ENCODE measurements at regions not wholly inside any gene's neighbourhood (a gene's known extent, or its start where the extent isn't known, plus 50 kb on each side); places are given as distances from the start of the nearest gene placed in this dataset.

DNA sequence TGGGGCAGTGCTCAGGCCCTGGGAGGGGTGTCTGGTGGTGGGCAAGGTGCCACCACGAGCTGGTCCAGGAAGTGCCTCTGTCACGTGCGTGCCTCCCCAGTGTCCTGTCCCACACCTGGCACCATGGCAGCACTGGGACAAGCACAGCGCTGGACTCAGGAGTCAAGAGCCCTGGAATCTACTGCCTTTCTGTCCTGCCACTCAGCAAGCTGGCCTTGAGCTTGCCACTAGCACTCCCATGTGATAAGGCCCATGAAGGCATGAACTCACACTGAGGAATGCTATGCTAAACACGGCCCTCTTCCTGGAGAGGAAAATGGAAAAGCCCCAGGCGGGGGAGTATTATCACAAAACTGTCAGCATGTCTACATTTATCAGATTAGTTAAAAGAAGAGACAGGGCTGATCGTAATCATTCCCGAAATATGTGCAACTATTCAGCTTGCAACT lies 50.7 kb upstream of the SLC35C1 start:
- no peak for TF ChIP-seq EP300 (IDR thresholded peaks at IDR 0.05)
- TF ChIP-seq, protein P1, sequence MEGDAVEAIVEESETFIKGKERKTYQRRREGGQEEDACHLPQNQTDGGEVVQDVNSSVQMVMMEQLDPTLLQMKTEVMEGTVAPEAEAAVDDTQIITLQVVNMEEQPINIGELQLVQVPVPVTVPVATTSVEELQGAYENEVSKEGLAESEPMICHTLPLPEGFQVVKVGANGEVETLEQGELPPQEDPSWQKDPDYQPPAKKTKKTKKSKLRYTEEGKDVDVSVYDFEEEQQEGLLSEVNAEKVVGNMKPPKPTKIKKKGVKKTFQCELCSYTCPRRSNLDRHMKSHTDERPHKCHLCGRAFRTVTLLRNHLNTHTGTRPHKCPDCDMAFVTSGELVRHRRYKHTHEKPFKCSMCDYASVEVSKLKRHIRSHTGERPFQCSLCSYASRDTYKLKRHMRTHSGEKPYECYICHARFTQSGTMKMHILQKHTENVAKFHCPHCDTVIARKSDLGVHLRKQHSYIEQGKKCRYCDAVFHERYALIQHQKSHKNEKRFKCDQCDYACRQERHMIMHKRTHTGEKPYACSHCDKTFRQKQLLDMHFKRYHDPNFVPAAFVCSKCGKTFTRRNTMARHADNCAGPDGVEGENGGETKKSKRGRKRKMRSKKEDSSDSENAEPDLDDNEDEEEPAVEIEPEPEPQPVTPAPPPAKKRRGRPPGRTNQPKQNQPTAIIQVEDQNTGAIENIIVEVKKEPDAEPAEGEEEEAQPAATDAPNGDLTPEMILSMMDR (IDR thresholded peaks at IDR 0.05) = no peak
